GM20431 (cell line): ENCODE measurements at regions not wholly inside any gene's neighbourhood (a gene's known extent, or its start where the extent isn't known, plus 50 kb on each side); places are given as distances from the start of the nearest gene placed in this dataset.
"Not testable (repeated sequence)": the region's sequence is repeated elsewhere in the genome, so short reads cannot be mapped to it uniquely, and the experiment has no call there.

Source experiments
- in situ Hi-C: fragments of 300-500 bp; cut with MseI, MboI; formaldehyde crosslinking; loops from one replicate; pipeline ENCODE4 v1.15.0; 2020; ENCODE audit warnings: low sequenced_read_pairs; ENCODE audit not compliant: unreplicated experiment

GRCh38 chr11:16606784-16607674 is 131.4 kb upstream of the C11orf58 start:
- in situ Hi-C loops: loop anchor here (25.0 kb wide), 1 partner anchor 770 kb away; no protein-coding TSS in a partner anchor

DNA sequence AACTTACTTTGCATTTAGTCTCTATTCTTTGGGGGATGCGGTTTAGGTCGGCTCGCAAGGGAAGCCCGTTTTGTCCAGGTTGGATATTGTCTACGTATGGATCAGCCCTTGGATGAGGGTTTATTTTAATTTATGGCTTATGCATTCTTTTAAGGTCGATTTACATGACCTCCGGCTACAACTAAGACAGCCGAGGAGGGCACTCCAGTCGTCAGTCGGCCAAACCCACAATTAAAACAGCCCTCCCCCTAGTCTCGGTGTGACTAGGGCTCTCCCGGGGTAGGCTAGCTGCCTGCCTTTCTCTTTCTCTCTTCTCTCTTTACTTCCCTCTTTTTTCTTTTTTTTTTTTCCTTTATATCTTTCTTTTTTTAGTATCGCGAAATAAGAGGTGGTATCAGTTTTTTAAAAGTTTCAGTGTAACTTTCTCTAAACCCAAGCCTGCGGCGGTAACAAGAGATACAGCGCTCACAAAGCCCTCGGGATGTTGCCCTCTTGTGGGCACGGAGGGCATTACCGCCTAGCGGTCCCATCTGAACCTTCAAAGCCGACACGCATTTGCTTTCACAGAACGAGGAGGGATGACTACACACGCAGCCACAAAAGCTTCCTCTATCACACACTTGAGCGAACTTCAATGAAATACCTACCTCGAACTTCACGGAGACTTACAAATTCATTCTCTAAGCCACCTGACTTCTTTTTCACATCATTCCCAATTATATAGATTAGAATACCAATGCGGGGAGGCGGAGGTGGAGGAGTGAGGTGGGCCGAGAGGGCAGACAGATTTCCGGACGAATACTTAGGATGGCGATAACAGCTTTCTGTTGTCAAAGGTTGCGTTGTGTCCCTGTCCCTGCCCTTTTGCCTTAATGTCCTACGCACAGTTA is 132.3 kb upstream of the C11orf58 start:
- in situ Hi-C loops: loop anchor here (25.0 kb wide), 1 partner anchor 769 kb away; no protein-coding TSS in a partner anchor

GRCh38 chr11:16605389-16605893 is 133.0 kb upstream of the C11orf58 start:
- in situ Hi-C loops: loop anchor here (25.0 kb wide), 1 partner anchor 768 kb away; no protein-coding TSS in a partner anchor

DNA sequence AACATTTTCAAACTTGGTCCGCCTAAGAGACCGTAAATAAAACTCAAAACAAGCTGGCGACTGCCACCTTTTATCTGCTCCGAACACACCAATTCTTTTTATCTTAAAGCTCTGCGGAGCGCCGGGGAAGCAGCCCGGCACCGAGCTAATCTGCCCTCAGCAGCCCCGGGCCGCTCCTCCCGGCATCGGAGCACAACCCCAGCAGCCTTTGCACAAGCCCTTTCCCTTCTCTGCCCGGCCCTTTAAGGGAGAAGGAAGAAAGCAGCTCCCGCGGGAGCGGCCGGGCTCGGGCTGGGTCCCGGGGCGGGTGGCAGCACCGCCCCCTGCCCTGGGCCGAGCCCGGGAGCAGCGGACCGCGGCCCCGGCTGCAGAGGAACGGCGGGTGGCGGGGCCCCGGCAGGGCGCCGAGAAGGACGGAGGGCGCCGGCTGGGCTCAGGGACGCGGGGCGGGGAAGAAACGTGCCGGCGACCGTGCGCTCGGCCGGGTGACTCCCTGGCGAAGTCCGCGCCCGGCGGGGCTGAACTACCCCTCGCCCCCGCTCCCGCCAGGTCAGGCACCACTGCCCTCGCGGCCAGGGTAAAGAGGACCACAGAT is 133.6 kb upstream of the C11orf58 start:
- in situ Hi-C loops: loop anchor here (25.0 kb wide), 1 partner anchor 768 kb away; no protein-coding TSS in a partner anchor

GRCh38 chr11:16603890-16604793 is 134.3 kb upstream of the C11orf58 start:
- in situ Hi-C loops: loop anchor here (25.0 kb wide), 1 partner anchor 767 kb away; no protein-coding TSS in a partner anchor

DNA sequence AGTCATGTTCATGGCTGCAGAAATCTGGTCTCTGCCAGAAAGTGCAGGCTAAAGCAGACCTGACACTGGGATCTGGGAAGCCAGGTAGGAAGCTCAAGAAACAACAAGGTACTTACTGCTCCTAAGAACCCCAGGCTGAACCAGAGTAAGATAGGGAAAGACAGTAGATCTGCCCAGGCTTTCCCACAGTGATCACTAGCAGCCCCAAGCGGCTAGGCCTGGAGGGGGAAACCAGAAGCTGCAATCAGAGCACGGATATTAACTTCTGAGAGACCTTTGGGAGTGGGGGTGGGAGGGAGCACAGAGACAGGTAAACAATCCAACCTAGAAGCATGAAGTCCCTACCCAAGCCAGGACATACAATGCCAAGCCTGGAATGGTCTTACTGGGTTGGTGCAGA is 135.2 kb upstream of the C11orf58 start:
- in situ Hi-C loops: loop anchor here (25.0 kb wide), 1 partner anchor 766 kb away; no protein-coding TSS in a partner anchor

- in situ Hi-C loops: no loop called here
These were observed 139.5 kb upstream of the C11orf58 start for GRCh38 chr11:16598906-16599305.

DNA sequence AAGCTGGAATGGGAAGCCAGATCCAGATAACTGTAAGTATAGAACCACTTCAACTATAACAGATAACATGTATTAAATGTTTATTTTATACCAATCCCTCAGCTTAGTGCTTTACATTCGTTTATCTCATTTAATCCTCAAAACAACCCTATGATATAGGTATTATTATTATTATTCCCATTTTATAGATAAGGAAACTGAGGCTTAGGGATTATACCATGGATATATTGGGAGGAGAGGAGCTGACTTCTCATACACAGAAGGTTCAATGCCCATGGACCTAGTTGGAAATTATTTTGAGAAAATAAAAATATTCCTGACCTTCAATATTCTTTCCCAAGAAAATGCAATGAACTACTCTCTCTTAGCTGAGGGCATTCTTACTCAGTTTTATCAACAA is 140.4 kb upstream of the C11orf58 start:
- in situ Hi-C loops: no loop called here

GRCh38 chr11:16596231-16596630 is 142.2 kb upstream of the C11orf58 start:
- in situ Hi-C loops: no loop called here

- in situ Hi-C loops: no loop called here
These were observed 147.3 kb upstream of the C11orf58 start for GRCh38 chr11:16591157-16591556.

DNA sequence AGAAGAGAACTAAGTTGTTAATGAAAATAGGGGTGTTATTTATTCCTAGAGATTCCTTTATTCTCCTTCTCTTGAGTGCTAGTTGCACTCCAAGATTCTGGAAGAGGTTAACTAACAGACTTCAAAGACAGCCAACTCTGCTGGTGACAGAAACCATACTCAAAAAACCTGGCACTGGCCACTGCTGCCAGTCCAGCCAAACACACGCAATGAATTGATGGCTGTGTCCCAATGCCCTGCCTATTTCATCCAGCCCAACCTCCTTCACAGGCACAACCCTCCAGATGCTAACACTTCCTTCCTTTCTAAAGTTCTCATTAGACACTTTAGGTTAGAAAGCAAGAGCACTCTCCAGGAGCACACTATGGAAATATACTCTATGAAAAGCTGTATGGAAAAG is 150.8 kb upstream of the C11orf58 start:
- in situ Hi-C loops: no loop called here

DNA sequence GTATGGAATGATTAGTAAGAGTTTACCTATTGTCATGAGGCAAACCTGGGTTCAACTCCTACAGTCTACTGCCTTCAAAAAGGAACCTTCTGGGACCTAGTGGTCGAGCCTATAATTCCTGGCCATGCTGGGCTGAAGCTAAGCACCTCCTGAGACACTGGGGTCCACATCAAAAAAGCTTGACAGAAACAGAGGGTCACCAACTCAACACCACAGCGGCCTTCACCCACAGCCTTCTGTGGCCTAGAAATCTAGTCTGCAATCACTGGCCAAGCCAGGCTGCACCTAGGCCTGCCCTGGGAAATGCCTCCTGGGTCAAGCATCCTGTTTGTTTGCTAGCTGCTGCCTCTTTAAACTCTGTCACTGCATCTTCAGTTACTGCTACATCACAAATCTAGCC is 153.9 kb upstream of the C11orf58 start:
- in situ Hi-C loops: no loop called here

DNA sequence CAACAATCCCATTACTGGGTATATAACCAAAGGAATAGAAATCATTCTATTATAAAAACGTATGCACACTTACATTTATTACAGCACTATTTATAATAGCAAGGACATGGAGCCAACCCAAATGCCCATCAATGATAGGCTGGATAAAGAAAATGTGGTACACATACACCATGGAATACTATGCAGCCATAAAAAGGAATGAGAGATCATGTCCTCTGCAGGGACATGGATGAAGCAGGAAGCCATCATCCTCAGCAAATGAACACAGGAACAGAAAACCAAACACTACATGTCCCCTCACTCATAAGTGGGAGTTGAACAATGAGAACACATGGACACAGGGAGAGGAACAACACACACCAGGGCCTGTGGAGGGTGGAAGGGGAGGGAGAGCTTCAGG is 157.4 kb upstream of the C11orf58 start:
- in situ Hi-C loops: not testable (repeated sequence)

GRCh38 chr11:16577490-16577889 is 161.0 kb upstream of the C11orf58 start:
- in situ Hi-C loops: no loop called here

- in situ Hi-C loops: not testable (repeated sequence)
These were observed 163.6 kb upstream of the C11orf58 start for GRCh38 chr11:16574889-16575288.

- in situ Hi-C loops: no loop called here
These were observed 165.5 kb upstream of the C11orf58 start for GRCh38 chr11:16572945-16573344.

- in situ Hi-C loops: no loop called here
These were observed 177.3 kb upstream of the C11orf58 start for GRCh38 chr11:16561150-16561549.

DNA sequence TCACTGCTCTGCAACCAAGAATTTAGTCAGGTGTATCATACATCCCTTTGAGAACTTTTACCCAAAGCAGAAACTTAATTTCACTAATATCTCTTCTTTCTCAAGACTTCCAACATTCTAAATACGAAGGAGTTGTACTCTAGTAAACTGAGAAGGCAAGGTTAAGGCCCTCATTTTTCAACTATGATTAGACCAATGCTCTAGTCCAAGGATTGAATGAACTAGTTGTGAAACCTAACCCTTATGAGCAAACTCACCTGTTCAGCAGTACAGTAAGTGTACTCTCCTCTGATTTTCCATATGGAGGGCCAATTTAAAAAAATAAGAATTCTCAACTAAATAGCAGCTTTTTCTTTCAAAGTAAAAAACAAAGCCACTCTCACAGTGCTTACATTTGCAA is 180.0 kb upstream of the C11orf58 start:
- in situ Hi-C loops: no loop called here

DNA sequence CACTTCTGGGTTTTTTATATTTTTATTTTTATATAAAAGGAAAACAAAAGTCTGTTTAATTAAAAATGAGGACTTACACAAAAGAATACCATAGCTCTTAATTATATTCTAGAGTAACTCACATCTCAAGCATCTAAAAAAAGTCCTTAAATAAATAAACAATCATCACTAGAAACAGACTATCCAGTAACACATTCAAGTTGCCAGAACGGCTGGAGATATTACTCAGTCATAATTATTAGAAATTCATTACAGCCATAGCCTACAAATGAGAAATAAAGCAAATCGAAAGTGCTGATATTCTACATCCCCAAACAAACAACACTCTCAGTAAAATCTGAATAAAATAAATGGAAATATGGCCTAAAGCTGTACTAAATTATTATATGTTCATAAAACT is 182.5 kb upstream of the C11orf58 start:
- in situ Hi-C loops: no loop called here
